HG02678 (cell line): ENCODE measurements at regions not wholly inside any gene's neighbourhood (a gene's known extent, or its start where the extent isn't known, plus 50 kb on each side); places are given as distances from the start of the nearest gene placed in this dataset.

Experiments used
- ATAC-seq: cut with Tn5 transposase; IDR thresholded peaks from one replicate; pipeline ENCODE4 v1.9.1; 2021; ENCODE audit warnings: mild to moderate bottlenecking, moderate library complexity; ENCODE audit not compliant: unreplicated experiment

GRCh38 chr10:43945094-43945730 is 296.5 kb upstream of the ZNF32 start:
- ATAC-seq = no peak

- no peak for ATAC-seq
These were observed 295.9 kb upstream of the ZNF32 start for GRCh38 chr10:43944381-43945093.

- ATAC-seq = no peak
These were observed 295.2 kb upstream of the ZNF32 start for GRCh38 chr10:43943818-43944360.

GRCh38 chr10:43943119-43943817 is 294.6 kb upstream of the ZNF32 start:
- ATAC-seq = no peak

- ATAC-seq = no peak
These were observed 293.6 kb upstream of the ZNF32 start for GRCh38 chr10:43942096-43942850.

GRCh38 chr10:43940898-43941837 is 292.5 kb upstream of the ZNF32 start:
- no peak for ATAC-seq

GRCh38 chr10:43939939-43940820 is 291.5 kb upstream of the ZNF32 start:
- ATAC-seq = peak; percentile 50

- ATAC-seq = peak; percentile 14
These were observed 290.8 kb upstream of the ZNF32 start for GRCh38 chr10:43939389-43939938.

GRCh38 chr10:43938810-43939209 is 290.1 kb upstream of the ZNF32 start:
- no peak for ATAC-seq

GRCh38 chr10:43931308-43931930 is 282.7 kb upstream of the ZNF32 start:
- ATAC-seq = no peak

- ATAC-seq = no peak
These were observed 282.1 kb upstream of the ZNF32 start for GRCh38 chr10:43930777-43931176.

- ATAC-seq = no peak
These were observed 281.6 kb upstream of the ZNF32 start for GRCh38 chr10:43930243-43930642.

- no peak for ATAC-seq
These were observed 280.4 kb upstream of the ZNF32 start for GRCh38 chr10:43929122-43929521.

GRCh38 chr10:43928425-43928968 is 279.8 kb upstream of the ZNF32 start:
- no peak for ATAC-seq

- no peak for ATAC-seq
These were observed 278.3 kb upstream of the ZNF32 start for GRCh38 chr10:43926875-43927406.

- ATAC-seq = no peak
These were observed 277.7 kb upstream of the ZNF32 start for GRCh38 chr10:43926371-43926770.

GRCh38 chr10:43925793-43926192 is 277.1 kb upstream of the ZNF32 start:
- no peak for ATAC-seq

- ATAC-seq = no peak
These were observed 274.6 kb upstream of the ZNF32 start for GRCh38 chr10:43923328-43923727.
